HepG2 (cell line): ENCODE measurements at regions not wholly inside any gene's neighbourhood (a gene's known extent, or its start where the extent isn't known, plus 50 kb on each side); places are given as distances from the start of the nearest gene placed in this dataset.

Experiments used
- HMG20B ChIP-seq: conservative IDR thresholded peaks from 2 replicates; pipeline ENCODE4 v1.6.1; 2016; ENCODE audit warnings: missing genetic modification reagents, missing compliant biosample characterization
- KLF9 ChIP-seq: IDR thresholded peaks from 2 replicates; pipeline ENCODE4 v1.6.1; 2016; ENCODE audit warnings: low read depth
- MXD4 ChIP-seq: IDR thresholded peaks from 2 replicates; pipeline ENCODE4 v1.6.1; 2016; ENCODE audit warnings: mild to moderate bottlenecking, missing biosample characterization, missing genetic modification reagents
- TBX2 ChIP-seq: sonication (generic); formaldehyde crosslinking; IDR thresholded peaks from 2 replicates; pipeline ENCODE4 v1.5.0; 2020; ENCODE audit warnings: missing genetic modification reagents, mild to moderate bottlenecking, borderline replicate concordance
- ZBTB7A ChIP-seq: sonication (generic); formaldehyde crosslinking; IDR thresholded peaks from 2 replicates; pipeline ENCODE4 v1.8.0; 2022; ENCODE audit warnings: mild to moderate bottlenecking, missing genetic modification reagents
- ZC3H13 ChIP-seq: sonication (generic); formaldehyde crosslinking; IDR thresholded peaks from 2 replicates; pipeline ENCODE4 v1.8.1; 2023; ENCODE audit warnings: mild to moderate bottlenecking, missing genetic modification reagents, moderate library complexity
- ZFX ChIP-seq: sonication (generic); formaldehyde crosslinking; IDR thresholded peaks from 2 replicates; pipeline ENCODE4 v1.4.0; 2020; ENCODE audit warnings: mild to moderate bottlenecking, low read depth, missing genetic modification reagents, moderate library complexity
- ZKSCAN8 ChIP-seq: IDR thresholded peaks from 2 replicates; pipeline ENCODE4 v1.6.1; 2016; ENCODE audit warnings: borderline replicate concordance, missing genetic modification reagents, missing compliant biosample characterization
- ZNF124 ChIP-seq: sonication (generic); formaldehyde crosslinking; IDR thresholded peaks from 2 replicates; pipeline ENCODE4 v1.4.0; 2020; ENCODE audit warnings: missing genetic modification reagents
- ZNF274 ChIP-seq: sonication (generic); formaldehyde crosslinking; IDR thresholded peaks from 2 replicates; pipeline ENCODE4 v1.5.1; 2020; ENCODE audit warnings: mild to moderate bottlenecking, missing genetic modification reagents
- TF ChIP-seq, protein P1 (sequence below): fragments of 450-650 bp; IDR thresholded peaks from 2 replicates; pipeline ENCODE4 v1.6.1; 2016

DNA sequence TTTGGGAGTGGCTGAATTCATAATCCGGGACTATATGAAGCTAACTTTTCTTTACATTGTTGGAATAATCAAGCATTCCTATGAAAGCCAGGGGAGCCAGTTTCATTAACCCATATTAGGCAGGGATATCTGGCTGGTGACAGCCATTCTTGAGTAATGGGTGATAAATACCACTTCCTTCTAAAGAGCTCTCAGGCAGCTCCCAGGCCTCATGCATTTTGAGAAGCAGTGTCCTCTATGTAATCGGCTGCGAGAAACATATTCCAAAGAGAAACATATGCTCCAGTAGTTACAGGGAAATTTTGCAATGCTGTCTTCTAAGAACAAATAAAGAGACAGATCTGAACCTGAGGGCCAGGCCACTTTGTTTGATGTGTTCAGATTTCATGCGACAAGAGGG lies 83.1 kb downstream of the MSX2 start:
- TF ChIP-seq ZNF124 (CRISPR knock-in tag) = no peak
- TF ChIP-seq ZNF274 = no peak
- no peak for TF ChIP-seq ZFX (CRISPR knock-in tag)
- TF ChIP-seq TBX2 (CRISPR knock-in tag) = no peak
- TF ChIP-seq ZC3H13 (CRISPR knock-in tag) = no peak
- no peak for TF ChIP-seq MXD4
- TF ChIP-seq, protein P1, sequence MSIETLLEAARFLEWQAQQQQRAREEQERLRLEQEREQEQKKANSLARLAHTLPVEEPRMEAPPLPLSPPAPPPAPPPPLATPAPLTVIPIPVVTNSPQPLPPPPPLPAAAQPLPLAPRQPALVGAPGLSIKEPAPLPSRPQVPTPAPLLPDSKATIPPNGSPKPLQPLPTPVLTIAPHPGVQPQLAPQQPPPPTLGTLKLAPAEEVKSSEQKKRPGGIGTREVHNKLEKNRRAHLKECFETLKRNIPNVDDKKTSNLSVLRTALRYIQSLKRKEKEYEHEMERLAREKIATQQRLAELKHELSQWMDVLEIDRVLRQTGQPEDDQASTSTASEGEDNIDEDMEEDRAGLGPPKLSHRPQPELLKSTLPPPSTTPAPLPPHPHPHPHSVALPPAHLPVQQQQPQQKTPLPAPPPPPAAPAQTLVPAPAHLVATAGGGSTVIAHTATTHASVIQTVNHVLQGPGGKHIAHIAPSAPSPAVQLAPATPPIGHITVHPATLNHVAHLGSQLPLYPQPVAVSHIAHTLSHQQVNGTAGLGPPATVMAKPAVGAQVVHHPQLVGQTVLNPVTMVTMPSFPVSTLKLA = no peak
- TF ChIP-seq ZKSCAN8 = no peak
- TF ChIP-seq KLF9 (CRISPR knock-in tag) = no peak
- no peak for TF ChIP-seq ZBTB7A (CRISPR knock-in tag)
- TF ChIP-seq HMG20B = no peak
